ENCODE measurements at regions not wholly inside any gene's neighbourhood (a gene's known extent, or its start where the extent isn't known, plus 50 kb on each side); places are given as distances from the start of the nearest gene placed in this dataset.
"Not testable (repeated sequence)": the region's sequence is repeated elsewhere in the genome, so short reads cannot be mapped to it uniquely, and the experiment has no call there.

- DNase-seq = no peak
- ChIA-PET POLR2A (no interaction called here), CTCF (no interaction called here)
- no peaks in the 10 kb centered on the region for H3K36me3 ChIP-seq (ENCODE audit: control insufficient read depth in 4 of 4, insufficient read depth in 4 of 4, low read length in 3 of 4)
- no peak overlapping the region for H3K27ac ChIP-seq (ENCODE audit: insufficient read depth in 1 of 2, low read depth in 1 of 2, low read length in 2 of 2, poor library complexity in 1 of 2, severe bottlenecking in 2 of 2)
- H3K9me3 ChIP-seq (ENCODE audit: control extremely low read depth in 1 of 5, control insufficient read depth in 4 of 5, insufficient read depth in 2 of 5, low read depth in 1 of 5, low read length in 4 of 5) = no peaks in the 10 kb centered on the region
- no peaks in the 10 kb centered on the region for H3K27me3 ChIP-seq (replicated peaks in 2 of 5; ENCODE audit: control insufficient read depth in 4 of 5, insufficient read depth in 5 of 5, low read length in 4 of 5)
- no peak overlapping the region for H3K4me3 ChIP-seq (ENCODE audit: control insufficient read depth in 1 of 7, extremely low read depth in 1 of 7, insufficient read depth in 4 of 7, low read depth in 2 of 7, low read length in 6 of 7)
- no peaks in the 10 kb centered on the region for H3K4me1 ChIP-seq (ENCODE audit: control extremely low read depth in 1 of 4, control insufficient read depth in 4 of 4, insufficient read depth in 4 of 4, low read length in 3 of 4)
- no CpG with 5 or more reads among the region's 3 CpGs for WGBS (ENCODE audit: insufficient coverage)
Observed at GRCh38 chrX:96183391-96183790, 501.3 kb upstream of the DIAPH2 start.

DNA sequence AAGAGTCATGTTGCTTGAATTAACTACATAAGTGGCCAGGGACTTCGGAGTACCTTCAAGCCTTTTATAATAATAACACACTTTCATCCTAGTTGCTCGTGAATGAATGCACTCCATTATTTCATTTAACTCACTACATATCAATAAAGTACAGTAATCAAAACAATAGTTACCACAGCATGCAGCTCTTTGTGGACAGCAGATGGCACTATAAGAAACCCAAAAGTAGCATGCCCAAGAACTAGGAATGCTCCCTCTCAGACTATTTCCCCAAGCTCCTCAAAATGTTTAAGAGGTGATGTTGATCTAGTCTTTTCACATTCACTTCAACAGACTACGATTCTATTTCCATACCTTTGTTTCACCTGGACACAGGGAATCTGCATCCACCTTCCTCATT lies 500.8 kb upstream of the DIAPH2 start:
- Histone ChIP-seq H3K27ac (ENCODE audit: insufficient read depth in 1 of 2, low read depth in 1 of 2, low read length in 2 of 2, poor library complexity in 1 of 2, severe bottlenecking in 2 of 2) (no peak overlapping the region), H3K36me3 (ENCODE audit: control insufficient read depth in 4 of 4, insufficient read depth in 4 of 4, low read length in 3 of 4) (no peaks in the 10 kb centered on the region), H3K4me1 (ENCODE audit: control extremely low read depth in 1 of 4, control insufficient read depth in 4 of 4, insufficient read depth in 4 of 4, low read length in 3 of 4) (no peaks in the 10 kb centered on the region), H3K27me3 (replicated peaks in 2 of 5; ENCODE audit: control insufficient read depth in 4 of 5, insufficient read depth in 5 of 5, low read length in 4 of 5) (no peaks in the 10 kb centered on the region), H3K9me3 (ENCODE audit: control extremely low read depth in 1 of 5, control insufficient read depth in 4 of 5, insufficient read depth in 2 of 5, low read depth in 1 of 5, low read length in 4 of 5) (no peaks in the 10 kb centered on the region), H3K4me3 (ENCODE audit: control insufficient read depth in 1 of 7, extremely low read depth in 1 of 7, insufficient read depth in 4 of 7, low read depth in 2 of 7, low read length in 6 of 7) (no peak overlapping the region)
- no peak for DNase-seq
- CTCF ChIA-PET = no interaction called here
- POLR2A ChIA-PET = no interaction called here
- 37% methylated on average over 3 of the region's 3 CpGs for WGBS (ENCODE audit: insufficient coverage)

- DNase-seq = no peak
- POLR2A ChIA-PET = no interaction called here
- H3K27me3 ChIP-seq (replicated peaks in 2 of 5; ENCODE audit: control insufficient read depth in 4 of 5, insufficient read depth in 5 of 5, low read length in 4 of 5) = no peaks in the 10 kb centered on the region
- peaks cover 0 to 1% (median 0%) of the 10 kb centered on the region in 5 experiments for H3K9me3 ChIP-seq (ENCODE audit: control extremely low read depth in 1 of 5, control insufficient read depth in 4 of 5, insufficient read depth in 2 of 5, low read depth in 1 of 5, low read length in 4 of 5)
- H3K4me1 ChIP-seq (ENCODE audit: control extremely low read depth in 1 of 4, control insufficient read depth in 4 of 4, insufficient read depth in 4 of 4, low read length in 3 of 4) = no peaks in the 10 kb centered on the region
- CTCF ChIA-PET = no interaction called here
- H3K4me3 ChIP-seq (ENCODE audit: control insufficient read depth in 1 of 7, extremely low read depth in 1 of 7, insufficient read depth in 4 of 7, low read depth in 2 of 7, low read length in 6 of 7) = no peak overlapping the region
- no peaks in the 10 kb centered on the region for H3K36me3 ChIP-seq (ENCODE audit: control insufficient read depth in 4 of 4, insufficient read depth in 4 of 4, low read length in 3 of 4)
- no peak overlapping the region for H3K27ac ChIP-seq (ENCODE audit: insufficient read depth in 1 of 2, low read depth in 1 of 2, low read length in 2 of 2, poor library complexity in 1 of 2, severe bottlenecking in 2 of 2)
Observed at GRCh38 chrX:96204928-96205327, 479.7 kb upstream of the DIAPH2 start.

- Histone ChIP-seq H3K27ac (ENCODE audit: insufficient read depth in 1 of 2, low read depth in 1 of 2, low read length in 2 of 2, poor library complexity in 1 of 2, severe bottlenecking in 2 of 2) (no peak overlapping the region), H3K4me3 (ENCODE audit: control insufficient read depth in 1 of 7, extremely low read depth in 1 of 7, insufficient read depth in 4 of 7, low read depth in 2 of 7, low read length in 6 of 7) (no peak overlapping the region), H3K36me3 (ENCODE audit: control insufficient read depth in 4 of 4, insufficient read depth in 4 of 4, low read length in 3 of 4) (no peaks in the 10 kb centered on the region), H3K9me3 (ENCODE audit: control extremely low read depth in 1 of 5, control insufficient read depth in 4 of 5, insufficient read depth in 2 of 5, low read depth in 1 of 5, low read length in 4 of 5) (peaks cover 0 to 15% (median 0%) of the 10 kb centered on the region in 5 experiments), H3K27me3 (replicated peaks in 2 of 5; ENCODE audit: control insufficient read depth in 4 of 5, insufficient read depth in 5 of 5, low read length in 4 of 5) (no peaks in the 10 kb centered on the region), H3K4me1 (ENCODE audit: control extremely low read depth in 1 of 4, control insufficient read depth in 4 of 4, insufficient read depth in 4 of 4, low read length in 3 of 4) (no peaks in the 10 kb centered on the region)
- POLR2A ChIA-PET = no interaction called here
- no peak for DNase-seq
- CTCF ChIA-PET = no interaction called here
Observed at GRCh38 chrX:96211953-96212352, 472.7 kb upstream of the DIAPH2 start.

DNA sequence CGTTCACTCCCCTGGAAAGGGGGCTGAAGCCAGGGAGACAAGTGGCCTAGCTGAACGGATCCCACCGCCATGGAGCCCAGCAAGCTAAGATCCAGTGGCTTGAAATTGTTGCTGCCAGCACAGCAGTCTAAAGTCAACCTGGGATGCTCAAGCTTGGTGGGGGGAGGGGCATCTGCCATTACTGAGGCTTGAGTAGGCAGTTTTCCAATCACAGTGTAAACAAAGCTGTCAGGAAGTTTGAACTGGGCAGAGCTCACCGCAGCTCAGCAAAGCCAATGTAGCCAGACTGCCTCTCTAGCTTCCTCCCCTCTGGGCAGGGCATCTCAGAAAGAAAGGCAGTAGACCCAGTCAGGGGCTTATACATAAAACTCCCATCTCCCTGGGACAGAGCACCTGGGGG lies 470.0 kb upstream of the DIAPH2 start:
- DNase-seq; POLR2A ChIA-PET; H3K27ac ChIP-seq (ENCODE audit: insufficient read depth in 1 of 2, low read depth in 1 of 2, low read length in 2 of 2, poor library complexity in 1 of 2, severe bottlenecking in 2 of 2); H3K4me1 ChIP-seq (ENCODE audit: control extremely low read depth in 1 of 4, control insufficient read depth in 4 of 4, insufficient read depth in 4 of 4, low read length in 3 of 4); H3K36me3 ChIP-seq (ENCODE audit: control insufficient read depth in 4 of 4, insufficient read depth in 4 of 4, low read length in 3 of 4); H3K27me3 ChIP-seq (replicated peaks in 2 of 5; ENCODE audit: control insufficient read depth in 4 of 5, insufficient read depth in 5 of 5, low read length in 4 of 5); H3K4me3 ChIP-seq (ENCODE audit: control insufficient read depth in 1 of 7, extremely low read depth in 1 of 7, insufficient read depth in 4 of 7, low read depth in 2 of 7, low read length in 6 of 7); CTCF ChIA-PET: not testable (repeated sequence)
- WGBS (ENCODE audit: insufficient coverage) = 91% methylated on average over 3 of the region's 4 CpGs
- H3K9me3 ChIP-seq (ENCODE audit: control extremely low read depth in 1 of 5, control insufficient read depth in 4 of 5, insufficient read depth in 2 of 5, low read depth in 1 of 5, low read length in 4 of 5) = peaks cover 0 to 15% (median 0%) of the 10 kb centered on the region in 5 experiments

- no peaks in the 10 kb centered on the region for H3K27me3 ChIP-seq (replicated peaks in 2 of 5; ENCODE audit: control insufficient read depth in 4 of 5, insufficient read depth in 5 of 5, low read length in 4 of 5)
- no peaks in the 10 kb centered on the region for H3K9me3 ChIP-seq (ENCODE audit: control extremely low read depth in 1 of 5, control insufficient read depth in 4 of 5, insufficient read depth in 2 of 5, low read depth in 1 of 5, low read length in 4 of 5)
- no peak overlapping the region for H3K27ac ChIP-seq (ENCODE audit: insufficient read depth in 1 of 2, low read depth in 1 of 2, low read length in 2 of 2, poor library complexity in 1 of 2, severe bottlenecking in 2 of 2)
- H3K4me3 ChIP-seq (ENCODE audit: control insufficient read depth in 1 of 7, extremely low read depth in 1 of 7, insufficient read depth in 4 of 7, low read depth in 2 of 7, low read length in 6 of 7) = no peak overlapping the region
- ChIA-PET POLR2A (no interaction called here), CTCF (no interaction called here)
- no peaks in the 10 kb centered on the region for H3K4me1 ChIP-seq (ENCODE audit: control extremely low read depth in 1 of 4, control insufficient read depth in 4 of 4, insufficient read depth in 4 of 4, low read length in 3 of 4)
- no peak for DNase-seq
- H3K36me3 ChIP-seq (ENCODE audit: control insufficient read depth in 4 of 4, insufficient read depth in 4 of 4, low read length in 3 of 4) = no peaks in the 10 kb centered on the region
- WGBS (ENCODE audit: insufficient coverage) = 21% methylated on average over 2 of the region's 3 CpGs
Observed at GRCh38 chrX:96224279-96224678, 460.4 kb upstream of the DIAPH2 start.

DNA sequence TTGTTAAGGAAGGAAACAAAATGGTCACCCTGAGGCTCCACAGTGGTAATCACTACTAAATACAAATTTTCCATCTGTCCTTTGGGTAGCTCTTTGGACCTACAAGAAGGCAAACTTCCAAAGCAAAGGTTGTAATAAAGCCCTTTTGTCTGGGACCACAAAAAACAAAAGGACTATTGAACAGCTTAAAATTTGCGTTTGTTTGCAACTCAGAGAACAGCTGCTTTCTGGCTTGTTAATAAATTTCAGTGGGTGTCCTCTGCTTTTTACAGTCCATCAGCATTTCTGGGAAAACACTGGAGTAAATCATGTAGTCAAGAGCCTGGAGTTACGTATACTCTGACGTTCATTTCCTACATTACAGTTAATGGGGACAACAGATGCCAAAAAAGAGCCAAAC lies 439.7 kb upstream of the DIAPH2 start:
- no peaks in the 10 kb centered on the region for H3K4me1 ChIP-seq (ENCODE audit: control extremely low read depth in 1 of 4, control insufficient read depth in 4 of 4, insufficient read depth in 4 of 4, low read length in 3 of 4)
- ChIA-PET POLR2A (no interaction called here), CTCF (no interaction called here)
- WGBS (ENCODE audit: insufficient coverage) = 42% methylated on average over 3 of the region's 3 CpGs
- no peak for DNase-seq
- H3K9me3 ChIP-seq (ENCODE audit: control extremely low read depth in 1 of 5, control insufficient read depth in 4 of 5, insufficient read depth in 2 of 5, low read depth in 1 of 5, low read length in 4 of 5) = no peaks in the 10 kb centered on the region
- no peaks in the 10 kb centered on the region for H3K27me3 ChIP-seq (replicated peaks in 2 of 5; ENCODE audit: control insufficient read depth in 4 of 5, insufficient read depth in 5 of 5, low read length in 4 of 5)
- no peak overlapping the region for H3K27ac ChIP-seq (ENCODE audit: insufficient read depth in 1 of 2, low read depth in 1 of 2, low read length in 2 of 2, poor library complexity in 1 of 2, severe bottlenecking in 2 of 2)
- H3K36me3 ChIP-seq (ENCODE audit: control insufficient read depth in 4 of 4, insufficient read depth in 4 of 4, low read length in 3 of 4) = no peaks in the 10 kb centered on the region
- no peak overlapping the region for H3K4me3 ChIP-seq (ENCODE audit: control insufficient read depth in 1 of 7, extremely low read depth in 1 of 7, insufficient read depth in 4 of 7, low read depth in 2 of 7, low read length in 6 of 7)

- POLR2A ChIA-PET = no interaction called here
- H3K9me3 ChIP-seq (ENCODE audit: control extremely low read depth in 1 of 5, control insufficient read depth in 4 of 5, insufficient read depth in 2 of 5, low read depth in 1 of 5, low read length in 4 of 5) = no peaks in the 10 kb centered on the region
Observed at GRCh38 chrX:96246436-96246835, 438.2 kb upstream of the DIAPH2 start.

More at GRCh38 chrX:96246436-96246835, 438.2 kb upstream of the DIAPH2 start:
- Histone ChIP-seq H3K4me1 (ENCODE audit: control extremely low read depth in 1 of 4, control insufficient read depth in 4 of 4, insufficient read depth in 4 of 4, low read length in 3 of 4) (no peaks in the 10 kb centered on the region), H3K27ac (ENCODE audit: insufficient read depth in 1 of 2, low read depth in 1 of 2, low read length in 2 of 2, poor library complexity in 1 of 2, severe bottlenecking in 2 of 2) (no peak overlapping the region), H3K27me3 (replicated peaks in 2 of 5; ENCODE audit: control insufficient read depth in 4 of 5, insufficient read depth in 5 of 5, low read length in 4 of 5) (no peaks in the 10 kb centered on the region), H3K4me3 (ENCODE audit: control insufficient read depth in 1 of 7, extremely low read depth in 1 of 7, insufficient read depth in 4 of 7, low read depth in 2 of 7, low read length in 6 of 7) (no peak overlapping the region), H3K36me3 (ENCODE audit: control insufficient read depth in 4 of 4, insufficient read depth in 4 of 4, low read length in 3 of 4) (no peaks in the 10 kb centered on the region)
- CTCF ChIA-PET = no interaction called here
- DNase-seq = no peak

All from common myeloid progenitor, CD34-positive (primary cell).